Progenitor cell of endocrine pancreas (in vitro differentiated cells): ENCODE measurements at regions not wholly inside any gene's neighbourhood (a gene's known extent, or its start where the extent isn't known, plus 50 kb on each side); places are given as distances from the start of the nearest gene placed in this dataset.

Experiments
- DNase-seq: peaks from one replicate; pipeline ENCODE4 v3.0.0; 2021; ENCODE audit warnings: low spot score; ENCODE audit not compliant: unreplicated experiment
- H3K27ac Mint-ChIP-seq: 2 replicates; pipeline ENCODE4 v1.8.0; 2021; ENCODE audit warnings: mild to moderate bottlenecking, moderate library complexity, mixed read lengths
- H3K27me3 Mint-ChIP-seq: 2 replicates; pipeline ENCODE4 v1.8.0; 2021; ENCODE audit warnings: mixed read lengths
- H3K36me3 Mint-ChIP-seq: 2 replicates; pipeline ENCODE4 v1.8.0; 2022; ENCODE audit warnings: mixed read lengths; ENCODE audit not compliant: insufficient read depth
- H3K4me1 Mint-ChIP-seq: 2 replicates; pipeline ENCODE4 v1.8.0; 2021; ENCODE audit warnings: low read depth, mixed read lengths
- H3K4me3 Mint-ChIP-seq: 2 replicates; pipeline ENCODE4 v1.8.0; 2021; ENCODE audit warnings: low read depth, mild to moderate bottlenecking, moderate library complexity, mixed read lengths
- H3K9me3 Mint-ChIP-seq: 2 replicates; pipeline ENCODE4 v1.8.0; 2021; ENCODE audit warnings: low read depth, mixed read lengths
- TF ChIP-seq, protein P1 (sequence below): fragments of 200-600 bp; sonication (generic); IDR thresholded peaks from one replicate; pipeline ENCODE4 v1.5.0; 2021; ENCODE audit warnings: antibody characterized with exemption, mild to moderate bottlenecking; ENCODE audit not compliant: unreplicated experiment

DNA sequence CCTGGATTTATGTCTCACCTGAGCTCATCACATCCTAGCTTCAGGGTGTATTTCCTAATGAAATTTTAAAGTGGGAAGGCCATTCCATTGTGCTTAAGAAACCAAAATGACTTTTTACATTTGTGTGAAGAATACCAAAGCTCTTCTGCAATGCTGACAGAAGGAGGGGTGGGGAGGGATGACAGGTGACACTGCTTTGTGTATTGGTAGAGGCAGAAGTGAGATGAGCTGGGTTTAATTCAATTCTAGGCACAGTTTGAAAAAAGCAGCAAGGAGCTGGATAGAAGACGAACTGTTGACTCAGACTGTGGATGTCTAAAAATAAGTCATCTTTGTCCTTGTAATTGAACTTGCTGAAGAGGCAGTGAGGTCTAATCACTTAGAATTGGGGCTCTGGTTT, 710.3 kb upstream of the KIRREL3 start:
- DNase-seq, result no peak
- Mint-ChIP-seq H3K4me3 (no peak overlapping the region), H3K4me1 (no peaks in the 10 kb centered on the region), H3K36me3 (no peaks in the 10 kb centered on the region), H3K27me3 (no peaks in the 10 kb centered on the region), H3K27ac (no peak overlapping the region), H3K9me3 (no peaks in the 10 kb centered on the region)
- TF ChIP-seq, protein P1, sequence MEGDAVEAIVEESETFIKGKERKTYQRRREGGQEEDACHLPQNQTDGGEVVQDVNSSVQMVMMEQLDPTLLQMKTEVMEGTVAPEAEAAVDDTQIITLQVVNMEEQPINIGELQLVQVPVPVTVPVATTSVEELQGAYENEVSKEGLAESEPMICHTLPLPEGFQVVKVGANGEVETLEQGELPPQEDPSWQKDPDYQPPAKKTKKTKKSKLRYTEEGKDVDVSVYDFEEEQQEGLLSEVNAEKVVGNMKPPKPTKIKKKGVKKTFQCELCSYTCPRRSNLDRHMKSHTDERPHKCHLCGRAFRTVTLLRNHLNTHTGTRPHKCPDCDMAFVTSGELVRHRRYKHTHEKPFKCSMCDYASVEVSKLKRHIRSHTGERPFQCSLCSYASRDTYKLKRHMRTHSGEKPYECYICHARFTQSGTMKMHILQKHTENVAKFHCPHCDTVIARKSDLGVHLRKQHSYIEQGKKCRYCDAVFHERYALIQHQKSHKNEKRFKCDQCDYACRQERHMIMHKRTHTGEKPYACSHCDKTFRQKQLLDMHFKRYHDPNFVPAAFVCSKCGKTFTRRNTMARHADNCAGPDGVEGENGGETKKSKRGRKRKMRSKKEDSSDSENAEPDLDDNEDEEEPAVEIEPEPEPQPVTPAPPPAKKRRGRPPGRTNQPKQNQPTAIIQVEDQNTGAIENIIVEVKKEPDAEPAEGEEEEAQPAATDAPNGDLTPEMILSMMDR, result no peak

GRCh38 chr11:127709960-127710359, 709.4 kb upstream of the KIRREL3 start:
- no peaks in the 10 kb centered on the region for H3K36me3 Mint-ChIP-seq
- TF ChIP-seq, protein P1, result no peak
- H3K4me3 Mint-ChIP-seq, result no peak overlapping the region
- no peak overlapping the region for H3K27ac Mint-ChIP-seq
- no peaks in the 10 kb centered on the region for H3K27me3 Mint-ChIP-seq
- DNase-seq, result no peak
- H3K9me3 Mint-ChIP-seq, result no peaks in the 10 kb centered on the region
- H3K4me1 Mint-ChIP-seq, result no peaks in the 10 kb centered on the region

GRCh38 chr11:127693686-127694085, 693.1 kb upstream of the KIRREL3 start:
- Mint-ChIP-seq H3K36me3 (no peaks in the 10 kb centered on the region), H3K27ac (no peak overlapping the region), H3K4me3 (no peak overlapping the region), H3K9me3 (peaks cover 6% of the 10 kb centered on the region), H3K4me1 (no peaks in the 10 kb centered on the region), H3K27me3 (no peaks in the 10 kb centered on the region)
- TF ChIP-seq, protein P1, result no peak
- DNase-seq, result no peak

DNA sequence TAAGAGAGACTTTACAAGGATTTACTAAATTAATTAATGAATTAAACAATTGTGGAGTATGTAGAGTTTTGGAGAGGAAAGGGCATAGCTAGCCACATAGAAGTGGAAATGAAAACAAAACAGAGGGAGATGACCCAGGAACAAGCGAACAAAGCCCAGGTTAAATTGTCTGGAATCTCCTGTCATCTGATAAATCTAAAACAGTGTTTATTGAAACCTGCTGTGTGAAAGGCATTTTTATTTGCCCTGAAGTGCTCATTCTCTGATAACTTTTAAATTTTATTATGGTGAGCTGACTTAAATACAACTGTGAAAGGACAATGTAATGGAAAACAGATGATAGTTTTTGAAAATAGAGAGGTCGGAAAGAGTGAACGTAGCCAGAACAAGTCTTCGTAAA, 682.8 kb upstream of the KIRREL3 start:
- TF ChIP-seq, protein P1, result no peak
- Mint-ChIP-seq H3K27me3 (no peaks in the 10 kb centered on the region), H3K9me3 (no peaks in the 10 kb centered on the region), H3K27ac (no peak overlapping the region), H3K4me1 (no peaks in the 10 kb centered on the region), H3K4me3 (no peak overlapping the region), H3K36me3 (no peaks in the 10 kb centered on the region)
- DNase-seq, result no peak

DNA sequence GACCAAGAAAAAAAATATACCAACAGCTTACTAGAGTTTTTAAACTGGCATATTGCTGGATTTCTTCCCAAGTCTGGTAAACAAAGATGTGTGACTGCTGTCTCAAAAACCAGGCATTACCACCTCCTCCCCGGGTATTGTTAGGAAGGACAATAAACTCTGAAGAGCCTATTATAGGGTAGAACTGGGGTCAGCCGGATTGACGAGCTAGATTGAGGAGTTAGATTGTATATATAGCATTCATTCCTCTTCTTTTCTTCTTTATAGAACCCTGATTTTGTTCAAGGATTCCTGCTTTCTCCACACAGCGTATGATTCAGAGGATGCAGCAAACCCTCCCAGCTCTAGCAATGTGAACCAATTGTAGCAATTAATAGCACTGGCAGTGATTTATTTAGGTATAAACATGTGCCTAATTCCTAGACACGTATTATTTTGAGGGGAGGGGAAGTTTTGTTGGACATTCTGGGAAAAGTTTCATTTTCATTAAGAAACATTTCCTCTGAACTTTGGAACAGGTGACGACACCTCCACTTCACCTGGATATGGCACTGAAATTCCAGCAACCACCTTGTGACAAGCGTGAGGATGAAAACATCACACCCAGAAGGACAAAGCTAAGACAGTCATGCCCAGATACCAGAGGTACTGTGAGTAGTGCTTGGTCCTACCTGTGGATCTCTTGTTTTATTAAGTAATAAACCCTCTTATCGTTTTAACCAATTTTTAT, 679.4 kb upstream of the KIRREL3 start:
- Mint-ChIP-seq H3K9me3 (no peaks in the 10 kb centered on the region), H3K4me3 (no peak overlapping the region), H3K36me3 (no peaks in the 10 kb centered on the region), H3K27me3 (no peaks in the 10 kb centered on the region), H3K27ac (no peak overlapping the region), H3K4me1 (no peaks in the 10 kb centered on the region)
- TF ChIP-seq, protein P1, result no peak
- DNase-seq, result no peak
